ENCODE measurements at regions not wholly inside any gene's neighbourhood (a gene's known extent, or its start where the extent isn't known, plus 50 kb on each side); places are given as distances from the start of the nearest gene placed in this dataset.

- H3K27me3 ChIP-seq (ENCODE audit: insufficient read depth, low read depth, low read length): no peaks in the 10 kb centered on the region
- H3K4me3 ChIP-seq (ENCODE audit: low read length): no peak overlapping the region
- H3K9me2 ChIP-seq (ENCODE audit: insufficient read depth, low read length): no peaks in the 10 kb centered on the region
- no peaks in the 10 kb centered on the region for H3F3A ChIP-seq (ENCODE audit: insufficient read depth, low read length, poor library complexity, severe bottlenecking)
- no peak overlapping the region for H3K4me2 ChIP-seq (ENCODE audit: low read length)
- no peaks in the 10 kb centered on the region for H3K36me3 ChIP-seq (ENCODE audit: insufficient read depth, low read length)
- H3K9me3 ChIP-seq (ENCODE audit: low read length): no peaks in the 10 kb centered on the region
- no peak overlapping the region for H2AFZ ChIP-seq (ENCODE audit: low read depth, low read length)
- H3K27ac ChIP-seq (ENCODE audit: low read length): no peak overlapping the region
- no peak overlapping the region for H3K9ac ChIP-seq (ENCODE audit: low read length)
- no peaks in the 10 kb centered on the region for H3K79me2 ChIP-seq (replicated peaks; ENCODE audit: insufficient read depth, low read length)
- no peaks in the 10 kb centered on the region for H4K20me1 ChIP-seq (ENCODE audit: insufficient read depth)
- TF ChIP-seq EP300 (conservative IDR thresholded peaks at IDR 0.05; ENCODE audit: poor library complexity, severe bottlenecking): no peak
- TF ChIP-seq TAF1 (IDR thresholded peaks at IDR 0.05; ENCODE audit: low read depth): no peak
- no peak for TF ChIP-seq SMC3 (conservative IDR thresholded peaks at IDR 0.05; ENCODE audit: poor library complexity)
- no peak for TF ChIP-seq POLR2AphosphoS5 (IDR thresholded peaks at IDR 0.05)
- TF ChIP-seq CTCF (IDR thresholded peaks at IDR 0.05; ENCODE audit: poor library complexity, severe bottlenecking): no peak
- TF ChIP-seq MXI1 (conservative IDR thresholded peaks at IDR 0.05; ENCODE audit: poor library complexity, severe bottlenecking): no peak
- TF ChIP-seq RAD21 (conservative IDR thresholded peaks at IDR 0.05): no peak
- no peak for TF ChIP-seq REST (IDR thresholded peaks at IDR 0.05; ENCODE audit: borderline replicate concordance)
- TF ChIP-seq EZH2 (IDR thresholded peaks at IDR 0.05; ENCODE audit: borderline replicate concordance, insufficient read depth, low read length, poor library complexity, severe bottlenecking): no peak
Measured at GRCh38 chr3:35137612-35138011, 501.7 kb upstream of the ARPP21 start.

- Histone ChIP-seq H3K4me2 (ENCODE audit: low read length) (no peak overlapping the region), H3F3A (ENCODE audit: insufficient read depth, low read length, poor library complexity, severe bottlenecking) (no peaks in the 10 kb centered on the region), H3K36me3 (ENCODE audit: insufficient read depth, low read length) (no peaks in the 10 kb centered on the region), H3K9ac (ENCODE audit: low read length) (no peak overlapping the region), H3K9me2 (ENCODE audit: insufficient read depth, low read length) (no peaks in the 10 kb centered on the region), H3K9me3 (ENCODE audit: low read length) (no peaks in the 10 kb centered on the region), H3K27me3 (ENCODE audit: insufficient read depth, low read depth, low read length) (no peaks in the 10 kb centered on the region), H2AFZ (ENCODE audit: low read depth, low read length) (no peak overlapping the region), H3K4me3 (ENCODE audit: low read length) (no peak overlapping the region), H4K20me1 (ENCODE audit: insufficient read depth) (no peaks in the 10 kb centered on the region), H3K79me2 (replicated peaks; ENCODE audit: insufficient read depth, low read length) (no peaks in the 10 kb centered on the region), H3K27ac (ENCODE audit: low read length) (no peak overlapping the region)
- TF ChIP-seq POLR2AphosphoS5 (IDR thresholded peaks at IDR 0.05): no peak
- no peak for TF ChIP-seq RAD21 (conservative IDR thresholded peaks at IDR 0.05)
- TF ChIP-seq EZH2 (IDR thresholded peaks at IDR 0.05; ENCODE audit: borderline replicate concordance, insufficient read depth, low read length, poor library complexity, severe bottlenecking): no peak
- TF ChIP-seq MXI1 (conservative IDR thresholded peaks at IDR 0.05; ENCODE audit: poor library complexity, severe bottlenecking): no peak
- no peak for TF ChIP-seq SMC3 (conservative IDR thresholded peaks at IDR 0.05; ENCODE audit: poor library complexity)
Measured at GRCh38 chr3:35141406-35141805, 497.9 kb upstream of the ARPP21 start.

Measured in neural cell (in vitro differentiated cells).